GM19351 (cell line): ENCODE measurements at regions not wholly inside any gene's neighbourhood (a gene's known extent, or its start where the extent isn't known, plus 50 kb on each side); places are given as distances from the start of the nearest gene placed in this dataset.
"Not testable (repeated sequence)": the region's sequence is repeated elsewhere in the genome, so short reads cannot be mapped to it uniquely, and the experiment has no call there.

Experiments
- ATAC-seq: cut with Tn5 transposase; IDR thresholded peaks from one replicate; pipeline ENCODE4 v1.9.1; 2021; ENCODE audit warnings: mild to moderate bottlenecking, moderate library complexity; ENCODE audit not compliant: unreplicated experiment

GRCh38 chr2:81097361-81097760 is 792.8 kb upstream of the LRRTM1 start:
- no peak for ATAC-seq

- no peak for ATAC-seq
Measured at GRCh38 chr2:81093031-81093430, 788.5 kb upstream of the LRRTM1 start.

DNA sequence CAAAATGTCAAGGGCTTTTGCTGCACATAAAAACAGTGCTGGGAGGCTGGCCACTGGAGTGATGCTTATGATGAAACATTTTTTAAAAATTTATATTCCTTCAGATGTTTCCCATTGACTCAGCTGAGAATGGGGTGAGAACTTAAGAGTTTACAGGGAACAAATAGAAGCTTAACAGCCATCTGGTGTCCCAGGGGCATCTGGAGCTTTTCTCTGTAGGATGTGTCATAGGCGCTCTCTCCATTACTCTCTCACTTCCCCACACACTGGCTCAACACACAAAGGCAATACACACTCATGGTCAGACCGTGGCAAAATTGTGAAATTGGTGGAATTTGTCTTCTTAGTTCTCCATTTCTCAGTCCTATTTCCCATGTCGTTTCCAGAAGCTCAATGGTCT is 783.1 kb upstream of the LRRTM1 start:
- no peak for ATAC-seq

GRCh38 chr2:81084101-81084500 is 779.5 kb upstream of the LRRTM1 start:
- no peak for ATAC-seq

GRCh38 chr2:81078631-81079030 is 774.1 kb upstream of the LRRTM1 start:
- ATAC-seq, result no peak

GRCh38 chr2:81078102-81078501 is 773.5 kb upstream of the LRRTM1 start:
- no peak for ATAC-seq

DNA sequence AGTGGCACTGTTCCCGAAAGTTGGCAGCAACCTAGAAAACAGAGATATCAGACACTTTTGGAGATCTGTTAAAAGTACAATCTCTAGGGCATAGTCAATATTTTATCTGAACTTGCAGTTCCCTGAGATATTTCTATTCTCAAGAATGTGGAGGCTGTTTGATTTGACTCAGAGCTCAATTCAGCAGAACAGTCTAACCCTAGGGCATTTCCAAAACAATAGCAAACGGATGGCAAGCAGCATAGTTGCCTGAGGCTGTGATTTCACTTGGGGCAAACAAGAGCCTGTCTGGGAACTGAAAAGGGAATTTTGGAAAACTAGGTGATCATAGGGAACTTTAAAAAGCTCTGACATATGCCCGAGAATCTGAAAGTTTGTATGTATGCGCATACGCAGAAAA is 772.8 kb upstream of the LRRTM1 start:
- no peak for ATAC-seq

GRCh38 chr2:81073412-81073811 is 768.9 kb upstream of the LRRTM1 start:
- ATAC-seq, result no peak

- no peak for ATAC-seq
Measured at GRCh38 chr2:81068144-81068543, 763.6 kb upstream of the LRRTM1 start.

- no peak for ATAC-seq
Measured at GRCh38 chr2:81061016-81061415, 756.5 kb upstream of the LRRTM1 start.

DNA sequence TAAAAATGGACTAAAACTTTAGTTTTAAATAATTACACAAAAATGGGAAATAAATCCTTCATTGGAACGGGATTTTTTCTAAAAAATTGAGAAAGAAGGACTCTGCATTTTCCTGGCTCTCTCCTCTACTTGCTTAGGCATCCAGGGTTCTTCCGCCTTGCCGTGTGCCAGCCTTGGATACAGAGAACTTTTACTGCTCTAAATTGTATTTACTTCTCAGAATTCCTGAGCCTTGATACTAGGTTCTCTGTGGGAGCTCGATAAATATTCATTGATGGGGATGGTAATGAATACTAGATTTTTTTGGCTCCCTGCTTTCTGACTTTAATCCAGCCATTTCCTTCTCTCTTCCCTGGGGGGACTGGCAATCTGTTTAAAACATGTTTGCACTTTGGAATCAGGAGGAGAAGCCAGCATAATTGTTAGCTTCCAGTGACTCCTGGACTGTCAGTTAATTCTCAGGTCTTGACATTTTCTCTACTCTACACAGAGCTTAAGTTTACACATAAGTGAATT is 746.1 kb upstream of the LRRTM1 start:
- ATAC-seq, result no peak

DNA sequence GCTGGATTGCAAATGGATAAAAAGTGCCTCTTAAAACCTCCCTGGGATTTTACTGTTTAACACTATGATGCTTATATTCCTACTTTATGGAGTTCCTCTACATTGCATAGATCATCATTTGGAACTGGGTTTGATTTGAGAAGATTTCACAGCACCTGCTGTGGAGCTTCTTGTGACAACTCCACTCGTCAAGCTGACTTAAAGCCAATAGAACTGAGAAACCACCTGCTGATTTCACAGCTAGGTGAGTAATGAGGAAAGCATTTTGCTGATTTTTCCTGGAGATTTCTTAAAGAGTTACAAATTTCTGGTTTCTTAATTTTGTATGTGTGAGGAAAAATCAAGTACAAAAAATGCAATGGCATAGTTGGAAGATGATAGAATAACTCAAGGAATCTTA is 739.1 kb upstream of the LRRTM1 start:
- no peak for ATAC-seq

- ATAC-seq, result no peak
Measured at GRCh38 chr2:81007104-81007503, 702.6 kb upstream of the LRRTM1 start.

- no peak for ATAC-seq
Measured at GRCh38 chr2:81002906-81003305, 698.4 kb upstream of the LRRTM1 start.

DNA sequence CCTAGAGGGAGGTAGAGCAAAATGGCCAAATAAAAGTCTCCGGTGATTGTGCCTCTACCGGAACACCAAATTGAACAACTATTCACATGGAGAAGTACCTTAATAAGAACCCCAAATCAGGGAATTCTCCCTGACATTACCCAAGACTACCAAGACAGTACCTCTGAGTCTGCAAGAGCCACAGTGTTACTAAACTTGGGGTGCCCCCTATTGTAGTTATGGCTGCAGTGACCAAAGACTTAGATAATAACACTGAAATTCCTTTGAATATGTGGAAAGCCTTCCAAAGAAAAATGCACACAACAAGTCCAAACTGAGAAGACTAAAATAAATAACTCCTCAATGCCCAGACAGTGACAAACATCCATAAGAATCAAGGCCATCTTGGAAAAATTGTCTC is 682.9 kb upstream of the LRRTM1 start:
- no peak for ATAC-seq

DNA sequence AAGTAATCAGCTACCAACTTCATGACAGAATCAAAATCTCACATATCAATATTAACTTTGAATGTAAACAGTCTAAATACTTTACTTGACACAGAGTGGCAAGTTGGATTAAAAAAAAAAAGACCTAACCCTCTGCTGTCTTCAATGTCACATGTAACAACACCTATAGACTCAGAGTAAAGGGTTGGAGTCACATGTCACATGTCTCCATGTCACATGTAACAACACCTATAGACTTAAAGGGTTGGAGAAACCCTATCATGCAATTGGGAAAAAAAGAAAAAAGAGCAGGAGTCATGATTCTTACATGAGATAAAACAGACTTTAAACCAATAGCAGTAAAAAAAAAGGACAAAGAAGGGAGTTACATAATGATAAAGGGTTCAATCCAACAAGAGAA is 665.3 kb upstream of the LRRTM1 start:
- no peak for ATAC-seq

DNA sequence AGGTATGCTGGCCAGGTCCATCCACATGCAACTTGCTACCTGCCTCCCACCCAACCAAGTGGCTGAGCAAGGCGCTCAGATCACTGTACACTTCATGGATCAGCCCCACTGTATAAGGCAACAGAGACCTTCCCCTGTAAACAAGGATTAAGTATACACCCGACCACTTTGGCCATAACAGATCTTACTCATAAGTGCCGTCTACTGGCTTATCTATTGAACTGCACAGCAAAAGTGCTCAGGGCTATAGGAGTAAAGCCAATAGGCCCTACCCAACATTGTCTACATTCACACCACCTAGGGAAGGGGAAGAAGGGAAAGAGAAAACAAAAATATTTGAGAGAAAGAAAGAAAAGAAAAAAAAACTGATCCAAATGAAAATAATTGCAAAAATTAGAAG is 663.9 kb upstream of the LRRTM1 start:
- ATAC-seq, result no peak

DNA sequence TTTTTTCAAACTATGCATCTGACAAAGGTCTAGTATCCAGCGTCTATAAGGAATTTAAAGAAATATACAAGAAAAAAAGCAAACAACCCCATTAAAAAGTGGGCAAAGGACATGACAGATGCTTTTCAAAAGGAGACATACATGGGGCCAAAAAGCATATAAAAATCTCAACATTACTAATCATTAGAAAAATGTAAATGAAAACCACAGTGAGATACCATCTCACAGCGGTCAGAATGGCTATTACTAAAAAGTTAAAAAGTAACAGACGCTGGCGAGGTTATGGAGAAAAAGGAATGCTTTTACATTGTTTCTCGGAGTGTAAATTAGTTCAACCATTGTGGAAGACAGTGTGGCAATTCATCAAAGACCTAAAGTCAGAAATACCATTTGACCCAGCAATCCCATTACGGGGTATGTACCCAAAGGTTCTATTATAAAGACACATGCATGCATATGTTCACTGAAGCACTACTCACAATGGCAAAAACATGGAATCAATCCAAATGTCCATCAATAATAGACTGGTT is 643.1 kb upstream of the LRRTM1 start:
- no peak for ATAC-seq

- ATAC-seq, result no peak
Measured at GRCh38 chr2:80943487-80943886, 638.9 kb upstream of the LRRTM1 start.

GRCh38 chr2:80942766-80943165 is 638.2 kb upstream of the LRRTM1 start:
- ATAC-seq, result no peak

DNA sequence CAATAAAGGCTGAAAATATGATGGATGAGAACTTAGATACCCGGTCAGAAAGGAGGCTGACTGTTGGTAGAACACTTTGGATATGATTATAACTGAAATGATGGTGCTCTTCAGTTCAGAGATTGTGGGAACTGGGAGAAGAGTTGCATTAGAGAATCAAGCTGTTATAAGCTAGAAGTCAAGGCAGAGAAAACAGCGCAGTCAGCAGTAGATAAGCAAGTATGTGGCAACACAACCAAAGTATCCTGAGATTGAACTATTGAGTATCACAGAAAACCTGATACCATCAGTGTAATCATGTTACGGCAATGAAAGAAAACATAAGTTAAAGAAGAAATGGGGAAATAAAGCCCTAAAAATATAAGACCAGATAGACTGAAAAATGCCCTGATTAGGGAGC is 633.9 kb upstream of the LRRTM1 start:
- ATAC-seq, result no peak

- ATAC-seq, result not testable (repeated sequence)
Measured at GRCh38 chr2:80931820-80932219, 627.3 kb upstream of the LRRTM1 start.

DNA sequence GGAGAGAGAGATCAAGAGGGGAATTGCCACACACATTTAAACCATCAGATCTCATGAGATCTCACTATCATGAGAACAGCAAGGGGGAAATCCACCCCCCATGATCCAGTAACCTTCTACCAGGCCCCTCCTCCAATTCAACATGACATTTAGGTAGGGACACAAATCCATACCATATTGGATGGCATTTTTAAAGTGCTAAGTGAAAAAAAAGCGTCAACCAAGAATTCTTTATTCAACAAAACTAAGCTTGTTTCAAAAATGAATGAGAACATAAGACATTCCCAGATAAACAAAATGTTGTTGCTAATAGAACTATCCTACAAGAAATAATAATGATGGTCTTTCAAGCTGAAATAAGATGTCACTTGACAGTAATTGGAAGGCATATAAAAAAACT is 626.2 kb upstream of the LRRTM1 start:
- no peak for ATAC-seq
